Daoy (cell line): ENCODE measurements at regions not wholly inside any gene's neighbourhood (a gene's known extent, or its start where the extent isn't known, plus 50 kb on each side); places are given as distances from the start of the nearest gene placed in this dataset.
A peak's percentile ranks its signal among the peaks of the same experiment; 100 is the strongest.

ENCODE experiments used
- DNase-seq: peaks from one replicate; pipeline ENCODE4 v3.0.0-alpha.2; 2015; ENCODE audit warnings: low read depth

- DNase-seq = no peak
Observed at GRCh38 chr13:36750046-36750445, 69.0 kb upstream of the RFXAP start.

- no peak for DNase-seq
Observed at GRCh38 chr13:36750461-36750860, 68.6 kb upstream of the RFXAP start.

GRCh38 chr13:36750946-36751345 lies 68.1 kb upstream of the RFXAP start:
- no peak for DNase-seq

- no peak for DNase-seq
Observed at GRCh38 chr13:36752673-36753072, 66.3 kb upstream of the RFXAP start.

- DNase-seq = no peak
Observed at GRCh38 chr13:36753176-36753575, 65.8 kb upstream of the RFXAP start.

GRCh38 chr13:36758345-36758744 lies 60.7 kb upstream of the RFXAP start:
- DNase-seq = peak; percentile 2

GRCh38 chr13:36763126-36763722 lies 55.8 kb upstream of the RFXAP start:
- peak; percentile 3 for DNase-seq

- DNase-seq = no peak
Observed at GRCh38 chr13:36764536-36764935, 54.5 kb upstream of the RFXAP start.

- no peak for DNase-seq
Observed at GRCh38 chr13:36764957-36765356, 54.1 kb upstream of the RFXAP start.

GRCh38 chr13:36766295-36766694 lies 52.7 kb upstream of the RFXAP start:
- DNase-seq = peak; percentile 35

- no peak for DNase-seq
Observed at GRCh38 chr13:36767276-36767675, 51.7 kb upstream of the RFXAP start.

GRCh38 chr13:36769126-36769525 lies 49.9 kb upstream of the RFXAP start:
- DNase-seq = no peak
